GM23338 (cell line): ENCODE measurements at regions not wholly inside any gene's neighbourhood (a gene's known extent, or its start where the extent isn't known, plus 50 kb on each side); places are given as distances from the start of the nearest gene placed in this dataset.

Source experiments
- CREB1 ChIP-seq: fragments of 250-450 bp; sonication (Bioruptor Pico); IDR thresholded peaks from 2 replicates; pipeline ENCODE4 v1.5.0; 2020; ENCODE audit warnings: low read depth, mild to moderate bottlenecking, moderate library complexity
- CTCF ChIP-seq, 2 experiments: fragments of 200-600 bp in 1 of 2; sonication (generic) in 1 of 2; conservative IDR thresholded peaks; 2 replicates each; pipeline versions ENCODE4 v1.5.1 to v1.6.1; 2016 to 2017; ENCODE audit warnings: antibody characterized with exemption in 2 of 2, low read depth in 2 of 2, mild to moderate bottlenecking in 2 of 2, moderate library complexity in 1 of 2
- EZH2 ChIP-seq: fragments of 200-600 bp; sonication (generic); IDR thresholded peaks from one replicate; pipeline ENCODE4 v1.8.0; 2017; ENCODE audit warnings: antibody characterized with exemption, mild to moderate bottlenecking, low read depth; ENCODE audit not compliant: unreplicated experiment
- EZH2phosphoT487 ChIP-seq: fragments of 200-600 bp; sonication (generic); IDR thresholded peaks from one replicate; pipeline ENCODE4 v1.8.1; 2018; ENCODE audit warnings: antibody characterized with exemption; ENCODE audit not compliant: unreplicated experiment
- POLR2AphosphoS5 ChIP-seq: IDR thresholded peaks from 2 replicates; pipeline ENCODE4 v1.6.1; 2016; ENCODE audit warnings: antibody characterized with exemption, low read depth
- REST ChIP-seq: IDR thresholded peaks from one replicate; pipeline ENCODE4 v1.6.1; 2018; ENCODE audit warnings: antibody characterized with exemption; ENCODE audit not compliant: unreplicated experiment
- STAT1 ChIP-seq: IDR thresholded peaks from one replicate; pipeline ENCODE4 v1.6.1; 2016; ENCODE audit warnings: antibody characterized with exemption; ENCODE audit not compliant: unreplicated experiment
- ZNF114 ChIP-seq: fragments of 250-450 bp; sonication (Bioruptor Pico); IDR thresholded peaks from 2 replicates; pipeline ENCODE4 v1.5.0; 2020; ENCODE audit warnings: mild to moderate bottlenecking, moderate library complexity

- no peak for TF ChIP-seq POLR2AphosphoS5
- no peak for TF ChIP-seq CTCF (conservative IDR thresholded peaks at IDR 0.05; ENCODE audit: low read depth in 2 of 2)
- TF ChIP-seq EZH2, result no peak
- TF ChIP-seq EZH2phosphoT487, result no peak
- no peak for TF ChIP-seq CREB1 (CRISPR knock-in tag)
- TF ChIP-seq ZNF114 (CRISPR knock-in tag), result no peak
- no peak for TF ChIP-seq REST
- TF ChIP-seq STAT1, result no peak
Observed at GRCh38 chrX:110410603-110411002, 52.0 kb downstream of the RTL9 start.
